Gastroesophageal sphincter (tissue), 3 donors: ENCODE measurements at regions not wholly inside any gene's neighbourhood (a gene's known extent, or its start where the extent isn't known, plus 50 kb on each side); places are given as distances from the start of the nearest gene placed in this dataset.

Experiments
- CTCF ChIP-seq, 4 experiments: fragments of 200-600 bp in 2 of 4; fragments of 450-650 bp in 2 of 4; sonication (generic) in 1 of 4; IDR thresholded peaks; one replicate each; pipeline ENCODE4 v1.5.1; 2017 to 2019; ENCODE audit warnings: antibody characterized with exemption in 4 of 4, mild to moderate bottlenecking in 2 of 4, moderate library complexity in 2 of 4
- POLR2A ChIP-seq, 2 donors: fragments of 450-650 bp; IDR thresholded peaks; one replicate each; pipeline ENCODE4 v1.6.1; 2017; ENCODE audit warnings: antibody characterized with exemption in 2 of 2, mild to moderate bottlenecking in 2 of 2, moderate library complexity in 1 of 2
- POLR2AphosphoS5 ChIP-seq: sonication (generic); formaldehyde crosslinking; IDR thresholded peaks from one replicate; pipeline ENCODE4 v1.6.1; 2017; ENCODE audit warnings: antibody characterized with exemption

GRCh38 chr13:37433086-37433485, 165.5 kb downstream of the POSTN start:
- no peak for TF ChIP-seq CTCF (IDR thresholded peaks at IDR 0.05)
- TF ChIP-seq POLR2AphosphoS5, result no peak
- no peak for TF ChIP-seq POLR2A (IDR thresholded peaks at IDR 0.05)
